C4-2B (cell line): ENCODE measurements at regions not wholly inside any gene's neighbourhood (a gene's known extent, or its start where the extent isn't known, plus 50 kb on each side); places are given as distances from the start of the nearest gene placed in this dataset.
A peak's percentile ranks its signal among the peaks of the same experiment; 100 is the strongest.

Experiments
- H3K27ac ChIP-seq: fragments of 450-650 bp; 2 replicates; pipeline ENCODE4 v1.5.1; 2017
- CTCF ChIP-seq: fragments of 450-650 bp; conservative IDR thresholded peaks from 2 replicates; pipeline ENCODE4 v1.5.1; 2017; ENCODE audit warnings: mild to moderate bottlenecking
- ZFX ChIP-seq: fragments of 450-650 bp; IDR thresholded peaks from 2 replicates; pipeline ENCODE4 v1.6.1; 2017

GRCh38 chr15:53869044-53869805 lies 109.0 kb upstream of the UNC13C start:
- TF ChIP-seq ZFX, result no peak
- TF ChIP-seq CTCF, result peak; percentile 52
- H3K27ac ChIP-seq, result no peak overlapping the region

- TF ChIP-seq ZFX (no peak), CTCF (no peak)
- H3K27ac ChIP-seq, result no peak overlapping the region
These were observed 102.9 kb upstream of the WDR72 start for GRCh38 chr15:53862386-53862785.

- no peak overlapping the region for H3K27ac ChIP-seq
- no peak for TF ChIP-seq ZFX
- TF ChIP-seq CTCF, result no peak
These were observed 102.3 kb upstream of the WDR72 start for GRCh38 chr15:53861792-53862191.

- H3K27ac ChIP-seq, result no peak overlapping the region
- TF ChIP-seq ZFX (no peak), CTCF (no peak)
These were observed 91.8 kb upstream of the WDR72 start for GRCh38 chr15:53851110-53851848.

GRCh38 chr15:53847745-53848144 lies 88.3 kb upstream of the WDR72 start:
- no peak for TF ChIP-seq ZFX
- no peak for TF ChIP-seq CTCF
- no peak overlapping the region for H3K27ac ChIP-seq

- TF ChIP-seq ZFX (no peak), CTCF (no peak)
- no peak overlapping the region for H3K27ac ChIP-seq
These were observed 85.2 kb upstream of the WDR72 start for GRCh38 chr15:53844634-53845033.

GRCh38 chr15:53843869-53844569 lies 84.6 kb upstream of the WDR72 start:
- TF ChIP-seq ZFX (no peak), CTCF (no peak)
- no peak overlapping the region for H3K27ac ChIP-seq
